ENCODE measurements at regions not wholly inside any gene's neighbourhood (a gene's known extent, or its start where the extent isn't known, plus 50 kb on each side); places are given as distances from the start of the nearest gene placed in this dataset.

DNA sequence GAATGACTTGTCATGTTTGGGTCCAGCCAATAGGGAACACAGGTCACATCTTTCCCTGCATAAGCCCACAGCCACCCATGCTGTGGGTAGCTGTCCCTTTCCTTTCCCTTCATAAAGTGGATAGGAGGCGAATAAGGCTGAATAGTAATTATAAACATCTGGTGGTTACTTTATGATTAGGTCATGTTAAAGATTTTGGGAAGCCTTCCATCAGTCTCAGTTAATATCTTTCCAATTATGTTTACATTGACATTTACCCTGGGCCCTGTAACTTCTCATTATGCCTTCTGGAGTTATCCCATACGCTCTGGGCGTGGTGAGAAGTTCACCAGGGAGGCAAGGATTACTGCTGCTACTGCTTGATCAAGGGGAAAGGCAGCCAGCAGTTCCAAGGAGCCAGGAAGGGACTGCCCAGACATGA lies 197.2 kb downstream of the HLX start:
- no peak for TF ChIP-seq EZH2 (IDR thresholded peaks at IDR 0.05; ENCODE audit: insufficient read depth, low read length)
- TF ChIP-seq, protein P1, sequence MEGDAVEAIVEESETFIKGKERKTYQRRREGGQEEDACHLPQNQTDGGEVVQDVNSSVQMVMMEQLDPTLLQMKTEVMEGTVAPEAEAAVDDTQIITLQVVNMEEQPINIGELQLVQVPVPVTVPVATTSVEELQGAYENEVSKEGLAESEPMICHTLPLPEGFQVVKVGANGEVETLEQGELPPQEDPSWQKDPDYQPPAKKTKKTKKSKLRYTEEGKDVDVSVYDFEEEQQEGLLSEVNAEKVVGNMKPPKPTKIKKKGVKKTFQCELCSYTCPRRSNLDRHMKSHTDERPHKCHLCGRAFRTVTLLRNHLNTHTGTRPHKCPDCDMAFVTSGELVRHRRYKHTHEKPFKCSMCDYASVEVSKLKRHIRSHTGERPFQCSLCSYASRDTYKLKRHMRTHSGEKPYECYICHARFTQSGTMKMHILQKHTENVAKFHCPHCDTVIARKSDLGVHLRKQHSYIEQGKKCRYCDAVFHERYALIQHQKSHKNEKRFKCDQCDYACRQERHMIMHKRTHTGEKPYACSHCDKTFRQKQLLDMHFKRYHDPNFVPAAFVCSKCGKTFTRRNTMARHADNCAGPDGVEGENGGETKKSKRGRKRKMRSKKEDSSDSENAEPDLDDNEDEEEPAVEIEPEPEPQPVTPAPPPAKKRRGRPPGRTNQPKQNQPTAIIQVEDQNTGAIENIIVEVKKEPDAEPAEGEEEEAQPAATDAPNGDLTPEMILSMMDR (IDR thresholded peaks at IDR 0.05; ENCODE audit: insufficient read depth, low read depth, low read length): no peak

Data from astrocyte (in vitro differentiated cells and primary cell).